ENCODE measurements at regions not wholly inside any gene's neighbourhood (a gene's known extent, or its start where the extent isn't known, plus 50 kb on each side); places are given as distances from the start of the nearest gene placed in this dataset.

GRCh38 chr10:42941295-42941644, 135.6 kb upstream of the RET start:
- Histone ChIP-seq H3K4me3 (replicated peaks in 1 of 3; ENCODE audit: low read depth in 2 of 3, low read length in 3 of 3) (no peak overlapping the region), H3K9me3 (replicated peaks in 1 of 2; ENCODE audit: control insufficient read depth in 1 of 2, insufficient read depth in 1 of 2, low read length in 2 of 2) (no peaks in the 10 kb centered on the region), H2AFZ (ENCODE audit: insufficient read depth, low read depth, low read length, poor library complexity, severe bottlenecking) (no peak overlapping the region), H3K4me1 (ENCODE audit: control insufficient read depth in 1 of 2, insufficient read depth in 2 of 2, low read length in 2 of 2) (no peaks in the 10 kb centered on the region), H3K27ac (ENCODE audit: low read depth in 1 of 2, low read length in 2 of 2) (no peak overlapping the region), H3K79me2 (ENCODE audit: insufficient read depth, low read length) (no peaks in the 10 kb centered on the region), H3K36me3 (replicated peaks in 1 of 2; ENCODE audit: control insufficient read depth in 1 of 2, insufficient read depth in 2 of 2, low read length in 2 of 2) (no peaks in the 10 kb centered on the region), H3K27me3 (ENCODE audit: control insufficient read depth in 2 of 2, insufficient read depth in 2 of 2, low read length in 2 of 2) (no peaks in the 10 kb centered on the region), H3K9ac (ENCODE audit: insufficient read depth, low read length, poor library complexity, severe bottlenecking) (no peak overlapping the region), H4K20me1 (ENCODE audit: insufficient read depth, low read length) (no peaks in the 10 kb centered on the region), H3K4me2 (replicated peaks; ENCODE audit: extremely low read depth, low read length, poor library complexity, severe bottlenecking) (no peak overlapping the region)
- no peak overlapping the region for H3K27ac Mint-ChIP-seq
- H3K4me3 Mint-ChIP-seq: no peak overlapping the region
- H3K27me3 Mint-ChIP-seq (ENCODE audit: low read depth in 3 of 3): peaks cover 2 to 5% (median 3%) of the 10 kb centered on the region in 3 donors
- intact Hi-C loops (cut with micrococcal nuclease): no loop called here
- TF ChIP-seq CTCF (IDR thresholded peaks at IDR 0.05): no peak
- WGBS (ENCODE audit: insufficient coverage): 93% methylated on average over 11 of the region's 14 CpGs
- H3K4me1 Mint-ChIP-seq: peaks cover 2% of the 10 kb centered on the region
- no peak for DNase-seq
- no peaks in the 10 kb centered on the region for H3K9me3 Mint-ChIP-seq
- H3K36me3 Mint-ChIP-seq: no peaks in the 10 kb centered on the region

- peaks cover 6% of the 10 kb centered on the region for H3K4me1 Mint-ChIP-seq
- no peak overlapping the region for H3K27ac ChIP-seq (ENCODE audit: low read depth in 1 of 2, low read length in 2 of 2)
- H3K27me3 Mint-ChIP-seq (ENCODE audit: low read depth in 3 of 3): peaks cover 2 to 4% (median 3%) of the 10 kb centered on the region in 3 donors
- TF ChIP-seq CTCF (IDR thresholded peaks at IDR 0.05): no peak
- no peaks in the 10 kb centered on the region for H3K4me1 ChIP-seq (ENCODE audit: control insufficient read depth in 1 of 2, insufficient read depth in 2 of 2, low read length in 2 of 2)
- no peaks in the 10 kb centered on the region for H4K20me1 ChIP-seq (ENCODE audit: insufficient read depth, low read length)
- H3K4me3 Mint-ChIP-seq: peak overlapping the region in 1 of 2 donors; percentile 6
- no peak overlapping the region for H3K4me3 ChIP-seq (replicated peaks in 1 of 3; ENCODE audit: low read depth in 2 of 3, low read length in 3 of 3)
- DNase-seq: no peak
- H3K36me3 Mint-ChIP-seq: no peaks in the 10 kb centered on the region
- no peaks in the 10 kb centered on the region for H3K27me3 ChIP-seq (ENCODE audit: control insufficient read depth in 2 of 2, insufficient read depth in 2 of 2, low read length in 2 of 2)
- 100% methylated on average over 2 of the region's 5 CpGs for WGBS (ENCODE audit: insufficient coverage)
- H3K4me2 ChIP-seq (replicated peaks; ENCODE audit: extremely low read depth, low read length, poor library complexity, severe bottlenecking): no peak overlapping the region
- no peaks in the 10 kb centered on the region for H3K36me3 ChIP-seq (replicated peaks in 1 of 2; ENCODE audit: control insufficient read depth in 1 of 2, insufficient read depth in 2 of 2, low read length in 2 of 2)
- intact Hi-C loops (cut with micrococcal nuclease): no loop called here
- H3K79me2 ChIP-seq (ENCODE audit: insufficient read depth, low read length): no peaks in the 10 kb centered on the region
- H3K9me3 Mint-ChIP-seq: no peaks in the 10 kb centered on the region
- H3K9ac ChIP-seq (ENCODE audit: insufficient read depth, low read length, poor library complexity, severe bottlenecking): no peak overlapping the region
- no peaks in the 10 kb centered on the region for H3K9me3 ChIP-seq (replicated peaks in 1 of 2; ENCODE audit: control insufficient read depth in 1 of 2, insufficient read depth in 1 of 2, low read length in 2 of 2)
- no peak overlapping the region for H2AFZ ChIP-seq (ENCODE audit: insufficient read depth, low read depth, low read length, poor library complexity, severe bottlenecking)
- no peak overlapping the region for H3K27ac Mint-ChIP-seq
Observed at GRCh38 chr10:42941790-42942189, 135.1 kb upstream of the RET start.
